Stromal cell of bone marrow (primary cell): ENCODE measurements at regions not wholly inside any gene's neighbourhood (a gene's known extent, or its start where the extent isn't known, plus 50 kb on each side); places are given as distances from the start of the nearest gene placed in this dataset.

Experiments
- DNase-seq: peaks from one replicate; pipeline ENCODE4 v3.0.0-alpha.2; 2012; ENCODE audit warnings: low read depth

GRCh38 chr6:170135821-170136471 lies 154.9 kb downstream of the DLL1 start:
- no peak for DNase-seq

GRCh38 chr6:170135461-170135820 lies 155.4 kb downstream of the DLL1 start:
- no peak for DNase-seq

GRCh38 chr6:170134471-170135440 lies 156.1 kb downstream of the DLL1 start:
- no peak for DNase-seq

GRCh38 chr6:170134031-170134470 lies 156.8 kb downstream of the DLL1 start:
- no peak for DNase-seq

- no peak for DNase-seq
Measured at GRCh38 chr6:170132561-170132991, 158.3 kb downstream of the DLL1 start.

- no peak for DNase-seq
Measured at GRCh38 chr6:170132011-170132521, 158.8 kb downstream of the DLL1 start.

GRCh38 chr6:170131351-170131750 lies 159.5 kb downstream of the DLL1 start:
- no peak for DNase-seq

GRCh38 chr6:170130771-170131241 lies 160.1 kb downstream of the DLL1 start:
- DNase-seq, result no peak

GRCh38 chr6:170130201-170130621 lies 160.7 kb downstream of the DLL1 start:
- DNase-seq, result no peak

- DNase-seq, result no peak
Measured at GRCh38 chr6:170129691-170130171, 161.1 kb downstream of the DLL1 start.

GRCh38 chr6:170128811-170129681 lies 161.8 kb downstream of the DLL1 start:
- no peak for DNase-seq

- DNase-seq, result no peak
Measured at GRCh38 chr6:170128346-170128745, 162.5 kb downstream of the DLL1 start.

GRCh38 chr6:170127151-170127550 lies 163.7 kb downstream of the DLL1 start:
- DNase-seq, result no peak

- no peak for DNase-seq
Measured at GRCh38 chr6:170125456-170126300, 165.2 kb downstream of the DLL1 start.

GRCh38 chr6:170124836-170125235 lies 166.0 kb downstream of the DLL1 start:
- DNase-seq, result no peak

- DNase-seq, result no peak
Measured at GRCh38 chr6:170124150-170124549, 166.7 kb downstream of the DLL1 start.

GRCh38 chr6:170122651-170123050 lies 168.2 kb downstream of the DLL1 start:
- no peak for DNase-seq

GRCh38 chr6:170117111-170117972 lies 173.5 kb downstream of the DLL1 start:
- no peak for DNase-seq

- DNase-seq, result no peak
Measured at GRCh38 chr6:170116636-170117035, 174.2 kb downstream of the DLL1 start.
